Ishikawa (cell line): ENCODE measurements at regions not wholly inside any gene's neighbourhood (a gene's known extent, or its start where the extent isn't known, plus 50 kb on each side); places are given as distances from the start of the nearest gene placed in this dataset.

Experiments used
- CEBPB ChIP-seq: IDR thresholded peaks from 2 replicates; pipeline ENCODE4 v1.6.1; 2012
- CREB1 ChIP-seq: IDR thresholded peaks from 2 replicates; pipeline ENCODE4 v1.6.1; 2012; ENCODE audit warnings: low read depth
- EGR1 ChIP-seq: IDR thresholded peaks from 2 replicates; pipeline ENCODE4 v1.6.1; 2012
- EP300 ChIP-seq: IDR thresholded peaks from 2 replicates; pipeline ENCODE4 v1.6.1; 2012; ENCODE audit warnings: borderline replicate concordance
- FOXM1 ChIP-seq: IDR thresholded peaks from 2 replicates; pipeline ENCODE4 v1.6.1; 2012; ENCODE audit warnings: low read depth, borderline replicate concordance
- MAX ChIP-seq: IDR thresholded peaks from 2 replicates; pipeline ENCODE4 v1.6.1; 2012
- NFIC ChIP-seq: IDR thresholded peaks from 2 replicates; pipeline ENCODE4 v1.6.1; 2012
- RAD21 ChIP-seq: IDR thresholded peaks from 2 replicates; pipeline ENCODE4 v1.6.1; 2012; ENCODE audit warnings: low read depth
- TAF1 ChIP-seq: IDR thresholded peaks from 2 replicates; pipeline ENCODE4 v1.6.1; 2012; ENCODE audit warnings: low read depth, mild to moderate bottlenecking
- TCF12 ChIP-seq: IDR thresholded peaks from 2 replicates; pipeline ENCODE4 v1.6.1; 2012; ENCODE audit warnings: low read depth
- TEAD4 ChIP-seq: IDR thresholded peaks from 2 replicates; pipeline ENCODE4 v1.6.1; 2012
- YY1 ChIP-seq: IDR thresholded peaks from 2 replicates; pipeline ENCODE4 v1.6.1; 2012; ENCODE audit warnings: low read depth
- ZBTB7A ChIP-seq: IDR thresholded peaks from 2 replicates; pipeline ENCODE4 v1.6.1; 2012; ENCODE audit warnings: low read depth
- TF ChIP-seq, protein P1 (sequence below): IDR thresholded peaks from 2 replicates; pipeline ENCODE4 v1.6.1; 2012; ENCODE audit warnings: low read depth, mild to moderate bottlenecking
- TF ChIP-seq, protein P2 (sequence below): IDR thresholded peaks from 2 replicates; pipeline ENCODE4 v1.6.1; 2012

DNA sequence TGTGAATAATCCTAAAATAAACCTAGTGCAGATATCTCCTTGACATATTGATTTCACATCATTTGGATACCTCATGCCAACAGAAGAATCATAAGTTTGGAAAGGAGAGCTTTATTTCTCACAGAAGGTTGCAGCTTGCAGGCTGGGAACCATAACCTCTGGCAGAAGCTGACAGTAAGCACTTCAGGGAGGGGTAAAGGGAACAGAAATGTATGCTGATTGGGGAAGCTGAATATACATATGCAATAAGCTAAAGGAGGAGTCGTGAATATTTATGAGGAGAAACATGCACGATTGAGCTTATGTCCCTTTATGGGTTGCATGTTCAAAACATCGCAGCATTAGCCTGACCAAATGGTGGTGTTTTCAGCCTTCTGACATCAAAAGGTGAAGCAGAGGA lies 814.5 kb downstream of the TBC1D22A start:
- TF ChIP-seq RAD21 (no peak), TCF12 (no peak), FOXM1 (no peak), YY1 (no peak), NFIC (no peak), EGR1 (no peak), CREB1 (no peak), EP300 (no peak), CEBPB (no peak), MAX (no peak), ZBTB7A (no peak)
- TF ChIP-seq, protein P1, sequence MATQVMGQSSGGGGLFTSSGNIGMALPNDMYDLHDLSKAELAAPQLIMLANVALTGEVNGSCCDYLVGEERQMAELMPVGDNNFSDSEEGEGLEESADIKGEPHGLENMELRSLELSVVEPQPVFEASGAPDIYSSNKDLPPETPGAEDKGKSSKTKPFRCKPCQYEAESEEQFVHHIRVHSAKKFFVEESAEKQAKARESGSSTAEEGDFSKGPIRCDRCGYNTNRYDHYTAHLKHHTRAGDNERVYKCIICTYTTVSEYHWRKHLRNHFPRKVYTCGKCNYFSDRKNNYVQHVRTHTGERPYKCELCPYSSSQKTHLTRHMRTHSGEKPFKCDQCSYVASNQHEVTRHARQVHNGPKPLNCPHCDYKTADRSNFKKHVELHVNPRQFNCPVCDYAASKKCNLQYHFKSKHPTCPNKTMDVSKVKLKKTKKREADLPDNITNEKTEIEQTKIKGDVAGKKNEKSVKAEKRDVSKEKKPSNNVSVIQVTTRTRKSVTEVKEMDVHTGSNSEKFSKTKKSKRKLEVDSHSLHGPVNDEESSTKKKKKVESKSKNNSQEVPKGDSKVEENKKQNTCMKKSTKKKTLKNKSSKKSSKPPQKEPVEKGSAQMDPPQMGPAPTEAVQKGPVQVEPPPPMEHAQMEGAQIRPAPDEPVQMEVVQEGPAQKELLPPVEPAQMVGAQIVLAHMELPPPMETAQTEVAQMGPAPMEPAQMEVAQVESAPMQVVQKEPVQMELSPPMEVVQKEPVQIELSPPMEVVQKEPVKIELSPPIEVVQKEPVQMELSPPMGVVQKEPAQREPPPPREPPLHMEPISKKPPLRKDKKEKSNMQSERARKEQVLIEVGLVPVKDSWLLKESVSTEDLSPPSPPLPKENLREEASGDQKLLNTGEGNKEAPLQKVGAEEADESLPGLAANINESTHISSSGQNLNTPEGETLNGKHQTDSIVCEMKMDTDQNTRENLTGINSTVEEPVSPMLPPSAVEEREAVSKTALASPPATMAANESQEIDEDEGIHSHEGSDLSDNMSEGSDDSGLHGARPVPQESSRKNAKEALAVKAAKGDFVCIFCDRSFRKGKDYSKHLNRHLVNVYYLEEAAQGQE: no peak

GRCh38 chr22:47575291-47575690 lies 812.8 kb downstream of the TBC1D22A start:
- TF ChIP-seq MAX: no peak
- no peak for TF ChIP-seq RAD21
- TF ChIP-seq NFIC: no peak
- no peak for TF ChIP-seq EGR1
- no peak for TF ChIP-seq EP300
- no peak for TF ChIP-seq TAF1
- no peak for TF ChIP-seq YY1
- TF ChIP-seq, protein P2, sequence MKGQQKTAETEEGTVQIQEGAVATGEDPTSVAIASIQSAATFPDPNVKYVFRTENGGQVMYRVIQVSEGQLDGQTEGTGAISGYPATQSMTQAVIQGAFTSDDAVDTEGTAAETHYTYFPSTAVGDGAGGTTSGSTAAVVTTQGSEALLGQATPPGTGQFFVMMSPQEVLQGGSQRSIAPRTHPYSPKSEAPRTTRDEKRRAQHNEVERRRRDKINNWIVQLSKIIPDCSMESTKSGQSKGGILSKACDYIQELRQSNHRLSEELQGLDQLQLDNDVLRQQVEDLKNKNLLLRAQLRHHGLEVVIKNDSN: no peak
- TF ChIP-seq, protein P1: no peak
- no peak for TF ChIP-seq TEAD4

GRCh38 chr22:47574556-47574955 lies 812.1 kb downstream of the TBC1D22A start:
- TF ChIP-seq FOXM1 (no peak), MAX (no peak), CREB1 (no peak), YY1 (no peak), CEBPB (no peak), RAD21 (no peak), TCF12 (no peak), TEAD4 (no peak), EP300 (no peak), ZBTB7A (no peak), EGR1 (no peak), NFIC (no peak), TAF1 (no peak)
- TF ChIP-seq, protein P2: no peak
- TF ChIP-seq, protein P1: no peak

GRCh38 chr22:47573141-47573540 lies 810.7 kb downstream of the TBC1D22A start:
- no peak for TF ChIP-seq TEAD4
- TF ChIP-seq, protein P2: no peak
- no peak for TF ChIP-seq FOXM1
- TF ChIP-seq RAD21: no peak
- TF ChIP-seq NFIC: no peak
- no peak for TF ChIP-seq TAF1
- no peak for TF ChIP-seq CREB1
- TF ChIP-seq YY1: no peak
- no peak for TF ChIP-seq EGR1
- no peak for TF ChIP-seq ZBTB7A
- no peak for TF ChIP-seq MAX
- TF ChIP-seq CEBPB: no peak
- TF ChIP-seq EP300: no peak
- TF ChIP-seq, protein P1: no peak
- no peak for TF ChIP-seq TCF12
